Colon (tissue), 2 donors: ENCODE measurements at regions not wholly inside any gene's neighbourhood (a gene's known extent, or its start where the extent isn't known, plus 50 kb on each side); places are given as distances from the start of the nearest gene placed in this dataset.
"Not testable (repeated sequence)": the region's sequence is repeated elsewhere in the genome, so short reads cannot be mapped to it uniquely, and the experiment has no call there.

ENCODE experiments used
- FAIRE-seq: peaks from 2 replicates; lab custom pipeline; 2012; peaks lifted over from hg19 to GRCh38; lab: Jason Lieb, UNC
- donor health status: control.
- donor health status: control.

- not testable (repeated sequence) for FAIRE-seq
Observed at GRCh38 chr20:12954254-12954653, 54.5 kb upstream of the SPTLC3 start.

GRCh38 chr20:12955611-12956010 is 53.2 kb upstream of the SPTLC3 start:
- FAIRE-seq, result no peak

- FAIRE-seq, result no peak
Observed at GRCh38 chr20:12956303-12956702, 52.5 kb upstream of the SPTLC3 start.

DNA sequence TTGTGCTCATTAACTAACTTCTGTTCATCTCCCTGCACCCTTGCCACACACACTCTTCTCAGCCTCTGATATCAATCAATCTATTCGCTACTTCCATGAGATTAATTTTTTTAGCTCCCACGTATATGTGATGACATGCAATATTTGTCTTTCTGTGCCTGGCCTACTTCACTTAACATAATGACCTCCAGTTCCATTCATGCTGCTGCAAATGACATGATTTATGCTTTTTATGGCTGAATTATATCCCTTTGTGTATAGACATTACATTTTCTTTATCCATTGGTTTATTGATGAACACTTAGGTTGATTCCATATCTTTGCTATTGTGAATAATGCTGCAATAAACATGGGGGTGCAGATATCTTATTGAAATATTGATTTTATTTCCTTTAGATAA is 50.8 kb upstream of the SPTLC3 start:
- FAIRE-seq, result no peak
